Gastrocnemius medialis (tissue), 4 donors: ENCODE measurements at regions not wholly inside any gene's neighbourhood (a gene's known extent, or its start where the extent isn't known, plus 50 kb on each side); places are given as distances from the start of the nearest gene placed in this dataset.

Experiments used
- ATAC-seq, 2 donors: fragments of 150-250 bp; one replicate each; pipeline ENCODE4 v1.9.1; 2016
- DNase-seq, 2 donors: peaks; one replicate each; pipeline ENCODE4 v3.0.0-alpha.2; 2019
- H3K27ac ChIP-seq, 4 donors: fragments of 200-600 bp; sonication (generic); 1 replicate in 1 of 4; 2 replicates in 3 of 4; pipeline ENCODE4 v1.5.1; 2016 to 2018; ENCODE audit warnings: mild to moderate bottlenecking in 2 of 4, moderate library complexity in 1 of 4
- H3K27me3 ChIP-seq, 3 donors: fragments of 200-600 bp; sonication (generic) in 2 of 3; 1 replicate in 1 of 3; 2 replicates in 2 of 3; pipeline versions ENCODE4 v1.5.1 to v1.6.0; 2016 to 2019; ENCODE audit warnings: mild to moderate bottlenecking in 1 of 3, moderate library complexity in 1 of 3
- H3K36me3 ChIP-seq, 2 donors: fragments of 200-600 bp; sonication (generic) in 1 of 2; one replicate each; pipeline ENCODE4 v1.5.1; 2017 to 2018
- H3K4me1 ChIP-seq, 2 donors: fragments of 200-600 bp; sonication (generic) in 1 of 2; one replicate each; pipeline ENCODE4 v1.5.1; 2016 to 2017; ENCODE audit warnings: mild to moderate bottlenecking in 2 of 2
- H3K4me3 ChIP-seq, 4 donors: fragments of 200-600 bp; sonication (generic) in 3 of 4; 1 replicate in 1 of 4; 2 replicates in 3 of 4; pipeline ENCODE4 v1.5.1; 2016 to 2019; ENCODE audit warnings: mild to moderate bottlenecking in 2 of 4
- H3K9me3 ChIP-seq, 3 donors: fragments of 200-600 bp; sonication (generic) in 2 of 3; 1 replicate in 1 of 3; 2 replicates in 2 of 3; pipeline ENCODE4 v1.5.1; 2016 to 2019
- CTCF ChIP-seq, 5 experiments: fragments of 450-650 bp in 3 of 5; fragments of 200-600 bp in 2 of 5; sonication (generic) in 2 of 5; IDR thresholded peaks in 4 of 5; conservative IDR thresholded peaks in 1 of 5; 1 replicate in 4 of 5; 2 replicates in 1 of 5; pipeline ENCODE4 v1.5.1; 2016 to 2019; ENCODE audit warnings: antibody characterized with exemption in 5 of 5, mild to moderate bottlenecking in 3 of 5, moderate library complexity in 3 of 5
- POLR2A ChIP-seq, 2 donors: fragments of 450-650 bp; IDR thresholded peaks; one replicate each; pipeline ENCODE4 v1.6.1; 2017; ENCODE audit warnings: antibody characterized with exemption in 2 of 2, mild to moderate bottlenecking in 2 of 2, moderate library complexity in 2 of 2
- in situ Hi-C, 4 donors: fragments of 200-750 bp; cut with MboI; loops; one replicate each; pipeline versions ENCODE4 v1.15.0 to v1.8.0; 2017; ENCODE audit warnings: low sequenced_read_pairs in 4 of 4
- intact Hi-C: fragments of 100-400 bp; cut with DNase I; formaldehyde crosslinking; loops from one replicate; pipeline ENCODE4 v1.15.1; 2023; ENCODE audit warnings: low total_unique reads

GRCh38 chr6:90898763-90899162 is 311.9 kb upstream of the MAP3K7 start:
- H3K9me3 ChIP-seq = no peaks in the 10 kb centered on the region
- in situ Hi-C loops = no loop called here
- DNase-seq = no peak
- no peak overlapping the region for H3K4me3 ChIP-seq
- intact Hi-C loops = no loop called here
- no peak for ATAC-seq
- no peaks in the 10 kb centered on the region for H3K4me1 ChIP-seq
- no peak overlapping the region for H3K27ac ChIP-seq
- H3K36me3 ChIP-seq = no peaks in the 10 kb centered on the region
- no peak for TF ChIP-seq POLR2A (IDR thresholded peaks at IDR 0.05)
- TF ChIP-seq CTCF (IDR thresholded peaks at IDR 0.05 in 4 of 5, conservative IDR thresholded peaks at IDR 0.05 in 1 of 5) = no peak
- no peaks in the 10 kb centered on the region for H3K27me3 ChIP-seq

- in situ Hi-C loops (no loop called here), intact Hi-C loops (no loop called here)
- Histone ChIP-seq H3K4me3 (no peak overlapping the region), H3K9me3 (no peaks in the 10 kb centered on the region), H3K36me3 (no peaks in the 10 kb centered on the region), H3K4me1 (no peaks in the 10 kb centered on the region), H3K27ac (no peak overlapping the region), H3K27me3 (no peaks in the 10 kb centered on the region)
- TF ChIP-seq POLR2A (IDR thresholded peaks at IDR 0.05) = no peak
- TF ChIP-seq CTCF (IDR thresholded peaks at IDR 0.05 in 4 of 5, conservative IDR thresholded peaks at IDR 0.05 in 1 of 5) = no peak
- ATAC-seq = no peak
- DNase-seq = no peak
Measured at GRCh38 chr6:90896075-90896547, 309.2 kb upstream of the MAP3K7 start.

- Histone ChIP-seq H3K9me3 (no peaks in the 10 kb centered on the region), H3K36me3 (no peaks in the 10 kb centered on the region), H3K4me3 (no peak overlapping the region), H3K4me1 (peaks cover 0 to 4% of the 10 kb centered on the region in 2 donors), H3K27ac (no peak overlapping the region), H3K27me3 (no peaks in the 10 kb centered on the region)
- ATAC-seq = no peak
- in situ Hi-C loops (no loop called here), intact Hi-C loops (no loop called here)
- no peak for DNase-seq
- TF ChIP-seq CTCF (IDR thresholded peaks at IDR 0.05 in 4 of 5, conservative IDR thresholded peaks at IDR 0.05 in 1 of 5) (no peak), POLR2A (IDR thresholded peaks at IDR 0.05) (no peak)
Measured at GRCh38 chr6:90895299-90896074, 308.6 kb upstream of the MAP3K7 start.

- Histone ChIP-seq H3K4me3 (no peak overlapping the region), H3K36me3 (no peaks in the 10 kb centered on the region), H3K4me1 (peaks cover 0 to 4% of the 10 kb centered on the region in 2 donors), H3K27ac (no peak overlapping the region), H3K27me3 (no peaks in the 10 kb centered on the region), H3K9me3 (no peaks in the 10 kb centered on the region)
- in situ Hi-C loops = no loop called here
- ATAC-seq (no peak), DNase-seq (no peak)
- TF ChIP-seq CTCF (IDR thresholded peaks at IDR 0.05 in 4 of 5, conservative IDR thresholded peaks at IDR 0.05 in 1 of 5) (no peak), POLR2A (IDR thresholded peaks at IDR 0.05) (no peak)
- intact Hi-C loops = no loop called here
Measured at GRCh38 chr6:90894285-90895130, 307.6 kb upstream of the MAP3K7 start.
